Psoas muscle (tissue), 7 donors: ENCODE measurements at regions not wholly inside any gene's neighbourhood (a gene's known extent, or its start where the extent isn't known, plus 50 kb on each side); places are given as distances from the start of the nearest gene placed in this dataset.
"Not testable (repeated sequence)": the region's sequence is repeated elsewhere in the genome, so short reads cannot be mapped to it uniquely, and the experiment has no call there.

Experiments used
- ATAC-seq, 4 donors: fragments of 200-7000 bp; cut with Tn5 transposase; one replicate each; pipeline ENCODE4 v1.9.1; 2020; ENCODE audit warnings: moderate library complexity in 3 of 4, mild to moderate bottlenecking in 2 of 4
- DNase-seq, 2 donors: peaks; one replicate each; pipeline ENCODE4 v3.0.0-alpha.2; 2020
- H3K27ac ChIP-seq: fragments of 200-600 bp; one replicate; pipeline ENCODE4 v1.8.0; 2022
- H3K27me3 ChIP-seq, 3 donors: fragments of 200-600 bp in 1 of 3; one replicate each; pipeline versions ENCODE4 v1.6.1 to v1.8.0; 2013 to 2022; ENCODE audit warnings: low read length in 2 of 3, mild to moderate bottlenecking in 2 of 3, moderate library complexity in 1 of 3; ENCODE audit not compliant: insufficient read depth in 3 of 3
- H3K36me3 ChIP-seq, 2 donors: fragments of 200-600 bp in 1 of 2; one replicate each; pipeline versions ENCODE4 v1.6.1 to v1.8.0; 2013 to 2022; ENCODE audit warnings: low read depth in 1 of 2, mild to moderate bottlenecking in 1 of 2, moderate library complexity in 1 of 2; ENCODE audit not compliant: insufficient read depth in 1 of 2
- H3K4me1 ChIP-seq: fragments of 200-600 bp; one replicate; pipeline ENCODE4 v1.8.0; 2022
- H3K4me3 ChIP-seq: fragments of 200-600 bp; one replicate; pipeline ENCODE4 v1.8.0; 2022; ENCODE audit warnings: mild to moderate bottlenecking
- H3K9me3 ChIP-seq: fragments of 200-600 bp; one replicate; pipeline ENCODE4 v1.8.0; 2022
- WGBS, 3 donors: extraction: QIAGEN DNeasy Blood & Tissue Kit; methylation state at CpG; one replicate each; pipeline versions ENCODE4 v1.1.6 to v1.1.7; 2013; 5-methylcytosine and 5-hydroxymethylcytosine counted together
- intact Hi-C, 2 donors: fragments of 100-400 bp; cut with DNase I; formaldehyde crosslinking; loops; one replicate each; pipeline versions ENCODE4 v1.11.0 to v1.14.2; 2022
- TF ChIP-seq, protein P1 (sequence below): fragments of 200-600 bp; IDR thresholded peaks from one replicate; pipeline ENCODE4 v1.8.0; 2022; ENCODE audit warnings: antibody characterized with exemption
- donor health status: healthy with polysubstance abuse.
- donor health status: DM: no; HTN: no; CAD: no; lungs with moderate emphysema.
- donor health status: Bipolar disorder and iron deficiency.
- donor health status: healthy.
- donor health status: DM: yes; HTN: yes; CAD: no.
- donor health status: DM: no; HTN: no; CAD: no.
- donor health status: DM: yes; HTN: yes; CAD: no.

DNA sequence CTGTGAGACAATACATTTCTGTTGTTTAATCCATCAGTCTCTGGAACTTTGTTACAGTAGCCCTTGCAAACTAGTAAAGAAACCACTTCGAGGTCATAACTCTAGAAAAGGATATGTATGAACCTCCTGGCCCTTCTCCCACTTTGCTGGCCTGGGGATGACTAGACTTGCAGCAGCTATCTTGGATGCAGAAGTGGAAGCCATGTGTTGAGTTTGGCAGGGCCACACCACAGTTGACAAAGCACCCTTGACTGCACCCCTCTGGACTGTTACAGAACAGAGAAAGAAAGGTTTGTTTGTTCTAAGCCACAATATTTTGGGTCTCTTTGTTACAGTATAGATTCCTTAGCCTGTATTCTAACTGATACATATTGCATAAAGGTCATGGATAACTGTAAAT is 183.2 kb upstream of the TAS2R1 start:
- TF ChIP-seq, protein P1, sequence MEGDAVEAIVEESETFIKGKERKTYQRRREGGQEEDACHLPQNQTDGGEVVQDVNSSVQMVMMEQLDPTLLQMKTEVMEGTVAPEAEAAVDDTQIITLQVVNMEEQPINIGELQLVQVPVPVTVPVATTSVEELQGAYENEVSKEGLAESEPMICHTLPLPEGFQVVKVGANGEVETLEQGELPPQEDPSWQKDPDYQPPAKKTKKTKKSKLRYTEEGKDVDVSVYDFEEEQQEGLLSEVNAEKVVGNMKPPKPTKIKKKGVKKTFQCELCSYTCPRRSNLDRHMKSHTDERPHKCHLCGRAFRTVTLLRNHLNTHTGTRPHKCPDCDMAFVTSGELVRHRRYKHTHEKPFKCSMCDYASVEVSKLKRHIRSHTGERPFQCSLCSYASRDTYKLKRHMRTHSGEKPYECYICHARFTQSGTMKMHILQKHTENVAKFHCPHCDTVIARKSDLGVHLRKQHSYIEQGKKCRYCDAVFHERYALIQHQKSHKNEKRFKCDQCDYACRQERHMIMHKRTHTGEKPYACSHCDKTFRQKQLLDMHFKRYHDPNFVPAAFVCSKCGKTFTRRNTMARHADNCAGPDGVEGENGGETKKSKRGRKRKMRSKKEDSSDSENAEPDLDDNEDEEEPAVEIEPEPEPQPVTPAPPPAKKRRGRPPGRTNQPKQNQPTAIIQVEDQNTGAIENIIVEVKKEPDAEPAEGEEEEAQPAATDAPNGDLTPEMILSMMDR: no peak
- Histone ChIP-seq H3K9me3 (no peaks in the 10 kb centered on the region), H3K36me3 (no peaks in the 10 kb centered on the region), H3K4me3 (no peak overlapping the region), H3K27me3 (no peaks in the 10 kb centered on the region), H3K27ac (no peak overlapping the region), H3K4me1 (no peaks in the 10 kb centered on the region)
- no peak for ATAC-seq
- intact Hi-C loops: no loop called here
- 50 to 63% (median 60%) methylated on average over 1 of the region's 1 CpG for WGBS, 3 donors
- DNase-seq: no peak

DNA sequence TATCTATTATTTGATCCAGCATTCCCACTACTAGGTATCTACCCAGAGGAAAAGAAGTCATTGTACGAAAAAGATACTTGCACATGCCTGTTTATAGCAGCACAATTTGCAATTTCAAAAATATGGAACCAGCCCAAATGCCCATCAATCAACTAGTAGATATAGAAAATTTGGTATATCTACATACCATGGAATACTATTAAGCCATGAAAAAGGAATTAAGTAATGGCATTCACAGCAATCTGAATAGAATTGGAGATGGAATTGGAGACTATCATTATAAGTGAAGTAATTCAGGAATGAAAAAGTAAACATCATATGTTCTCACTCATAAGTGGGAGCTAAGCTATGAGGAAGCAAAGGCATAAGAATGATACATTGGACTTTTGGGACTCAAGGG is 177.2 kb upstream of the TAS2R1 start:
- DNase-seq, H3K36me3 ChIP-seq, H3K27me3 ChIP-seq, intact Hi-C loops, H3K9me3 ChIP-seq, H3K27ac ChIP-seq, ATAC-seq, H3K4me3 ChIP-seq, H3K4me1 ChIP-seq: not testable (repeated sequence)
- WGBS, 3 donors: 90 to 97% (median 97%) methylated on average over 1 of the region's 1 CpG

DNA sequence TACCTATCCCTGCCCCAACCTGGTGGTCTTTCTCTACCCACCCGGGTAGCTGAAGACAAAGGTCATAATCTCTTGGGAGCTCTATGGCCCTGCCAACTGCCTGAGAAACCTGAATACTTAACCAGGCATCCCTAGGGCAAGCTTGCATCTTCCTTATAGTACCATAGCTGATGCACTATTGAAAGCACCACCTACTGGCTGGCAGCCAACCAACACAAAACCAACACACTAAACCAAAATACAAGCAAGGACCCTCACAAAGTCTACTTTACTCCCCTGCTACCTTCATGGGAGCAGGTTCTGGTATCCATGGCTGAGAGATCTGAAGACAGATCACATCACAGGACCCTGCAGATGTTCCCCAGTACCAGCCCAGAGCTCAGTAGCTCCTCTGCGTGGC is 171.8 kb upstream of the TAS2R1 start:
- 90 to 91% (median 90%) methylated on average over 2 of the region's 2 CpGs for WGBS, 3 donors
- DNase-seq: no peak
- no peaks in the 10 kb centered on the region for H3K27me3 ChIP-seq
- no peaks in the 10 kb centered on the region for H3K9me3 ChIP-seq
- no peaks in the 10 kb centered on the region for H3K4me1 ChIP-seq
- TF ChIP-seq, protein P1: no peak
- intact Hi-C loops: no loop called here
- no peak overlapping the region for H3K4me3 ChIP-seq
- H3K36me3 ChIP-seq: no peaks in the 10 kb centered on the region
- no peak for ATAC-seq
- H3K27ac ChIP-seq: no peak overlapping the region

DNA sequence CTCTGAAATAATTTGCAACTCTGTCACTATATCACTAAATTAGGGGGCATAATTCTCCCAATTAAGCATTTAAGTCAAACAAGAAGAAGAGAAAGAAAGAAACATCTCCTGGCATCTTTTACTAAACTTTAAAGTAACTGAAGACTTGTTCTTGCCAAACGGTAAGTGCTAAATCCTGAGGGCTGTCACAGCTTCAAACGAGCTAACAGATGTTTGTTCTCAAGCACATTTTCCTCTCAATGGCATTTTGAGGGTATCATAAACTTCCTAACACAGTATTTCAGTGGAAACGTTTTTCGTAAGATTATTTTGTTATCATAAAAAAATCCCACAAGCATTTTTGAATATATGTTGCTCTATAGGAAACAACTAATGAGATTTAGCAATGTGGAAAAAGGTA is 169.5 kb upstream of the TAS2R1 start:
- no peak for DNase-seq
- no peaks in the 10 kb centered on the region for H3K36me3 ChIP-seq
- H3K9me3 ChIP-seq: no peaks in the 10 kb centered on the region
- H3K27me3 ChIP-seq: no peaks in the 10 kb centered on the region
- intact Hi-C loops: no loop called here
- H3K4me1 ChIP-seq: no peaks in the 10 kb centered on the region
- H3K27ac ChIP-seq: no peak overlapping the region
- ATAC-seq: no peak
- TF ChIP-seq, protein P1: no peak
- no peak overlapping the region for H3K4me3 ChIP-seq
- 27 to 37% (median 28%) methylated on average over 4 of the region's 4 CpGs for WGBS, 3 donors

DNA sequence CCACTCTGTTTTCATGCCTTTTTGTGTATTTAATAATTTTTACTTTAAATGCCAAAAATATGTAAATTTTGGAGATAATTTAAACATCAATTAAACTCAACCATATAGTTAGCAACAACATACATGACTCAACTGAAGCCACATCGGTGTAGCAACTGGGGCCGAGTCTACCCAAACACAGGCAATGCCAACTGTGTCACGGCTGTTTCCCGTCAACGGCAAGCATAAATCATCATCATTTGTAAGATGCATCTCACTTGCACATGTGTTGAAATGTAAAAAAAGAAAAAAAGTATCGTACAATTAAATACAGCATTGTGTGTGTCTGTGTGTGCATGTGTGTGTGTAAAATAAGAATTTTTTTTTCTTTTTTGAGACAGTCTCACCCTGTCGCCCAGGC is 160.1 kb upstream of the TAS2R1 start:
- H3K27ac ChIP-seq: no peak overlapping the region
- 49 to 67% (median 60%) methylated on average over 7 of the region's 7 CpGs for WGBS, 3 donors
- TF ChIP-seq, protein P1: no peak
- no peaks in the 10 kb centered on the region for H3K36me3 ChIP-seq
- ATAC-seq (no peak), DNase-seq (no peak)
- no peaks in the 10 kb centered on the region for H3K27me3 ChIP-seq
- no peak overlapping the region for H3K4me3 ChIP-seq
- H3K4me1 ChIP-seq: no peaks in the 10 kb centered on the region
- H3K9me3 ChIP-seq: no peaks in the 10 kb centered on the region
- intact Hi-C loops: no loop called here
